Activated T-helper 2 cell treated with anti-CD3 and anti-CD28 coated beads, Interferon-gamma antibody, Interleukin-2, Interleukin-4, amounts not matched to agents 10 μg/mL and 5 μg/mL and 100 μg/mL, durations not matched to agents 14 hours and 24 hours and 36 hours (primary cell): ENCODE measurements at regions not wholly inside any gene's neighbourhood (a gene's known extent, or its start where the extent isn't known, plus 50 kb on each side); places are given as distances from the start of the nearest gene placed in this dataset.
"Not testable (repeated sequence)": the region's sequence is repeated elsewhere in the genome, so short reads cannot be mapped to it uniquely, and the experiment has no call there.

ENCODE experiments used
- DNase-seq: peaks from one replicate; pipeline ENCODE4 v3.0.0; 2021; ENCODE audit warnings: low spot score
- H3K27ac Mint-ChIP-seq: one replicate; pipeline ENCODE4 v1.8.0; 2021; ENCODE audit warnings: mixed read lengths
- H3K27me3 Mint-ChIP-seq: one replicate; pipeline ENCODE4 v1.8.0; 2021; ENCODE audit warnings: low read depth, mixed read lengths
- H3K36me3 Mint-ChIP-seq: one replicate; pipeline ENCODE4 v1.8.0; 2021; ENCODE audit warnings: low read depth, mixed read lengths
- H3K4me1 Mint-ChIP-seq: one replicate; pipeline ENCODE4 v1.8.0; 2021; ENCODE audit warnings: low read depth, mixed read lengths
- H3K4me3 Mint-ChIP-seq: one replicate; pipeline ENCODE4 v1.8.0; 2021; ENCODE audit warnings: low read depth, mild to moderate bottlenecking, moderate library complexity, mixed read lengths
- H3K9me3 Mint-ChIP-seq: one replicate; pipeline ENCODE4 v1.8.0; 2021; ENCODE audit warnings: mixed read lengths
- intact Hi-C: fragments of 100-400 bp; cut with micrococcal nuclease; formaldehyde crosslinking; loops from one replicate; pipeline ENCODE4 v1.15.1; 2023

DNA sequence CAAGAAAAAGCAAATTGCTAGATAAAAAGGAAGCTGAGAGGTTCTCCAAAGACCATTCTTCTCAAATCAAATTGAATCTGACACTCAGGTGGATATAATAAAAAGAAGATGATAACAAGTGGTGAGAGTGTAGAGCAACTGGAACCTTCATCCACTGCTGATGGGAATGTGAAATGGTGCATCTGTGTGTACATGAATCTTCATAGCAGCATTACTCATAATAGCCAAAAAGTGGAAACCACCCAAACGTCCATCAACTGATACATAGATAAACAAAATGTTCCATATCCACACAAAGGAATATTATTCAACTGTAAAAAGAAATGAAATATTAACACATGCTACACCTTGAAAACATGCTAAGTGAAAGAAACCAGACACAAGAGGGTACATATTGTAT is 357.2 kb upstream of the EPHA4 start:
- Mint-ChIP-seq H3K36me3 (no peaks in the 10 kb centered on the region), H3K27ac (no peak overlapping the region), H3K9me3 (no peaks in the 10 kb centered on the region), H3K4me3 (no peak overlapping the region), H3K27me3 (no peaks in the 10 kb centered on the region), H3K4me1 (no peaks in the 10 kb centered on the region)
- DNase-seq: no peak
- intact Hi-C loops: no loop called here

DNA sequence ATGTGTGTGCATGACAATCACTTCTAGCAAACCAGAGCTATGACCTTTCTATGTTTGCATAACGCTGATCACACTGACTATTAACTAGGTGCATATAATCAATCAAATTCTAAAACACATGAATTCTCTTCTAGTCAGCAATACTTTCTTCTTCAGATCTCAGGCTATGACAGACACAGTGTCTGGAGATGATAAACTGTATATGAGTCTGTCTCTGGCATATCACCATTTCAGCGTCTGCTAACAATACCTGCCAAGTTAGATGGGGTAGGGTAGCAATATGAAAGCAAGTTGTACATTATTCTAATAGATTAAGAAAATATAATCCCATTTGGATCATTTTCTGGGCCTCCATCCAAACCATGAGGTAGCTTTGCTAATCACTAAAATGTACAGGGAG is 354.2 kb upstream of the EPHA4 start:
- Mint-ChIP-seq H3K36me3 (no peaks in the 10 kb centered on the region), H3K27ac (no peak overlapping the region), H3K27me3 (no peaks in the 10 kb centered on the region), H3K4me1 (no peaks in the 10 kb centered on the region), H3K4me3 (no peak overlapping the region), H3K9me3 (no peaks in the 10 kb centered on the region)
- intact Hi-C loops: no loop called here
- DNase-seq: no peak

DNA sequence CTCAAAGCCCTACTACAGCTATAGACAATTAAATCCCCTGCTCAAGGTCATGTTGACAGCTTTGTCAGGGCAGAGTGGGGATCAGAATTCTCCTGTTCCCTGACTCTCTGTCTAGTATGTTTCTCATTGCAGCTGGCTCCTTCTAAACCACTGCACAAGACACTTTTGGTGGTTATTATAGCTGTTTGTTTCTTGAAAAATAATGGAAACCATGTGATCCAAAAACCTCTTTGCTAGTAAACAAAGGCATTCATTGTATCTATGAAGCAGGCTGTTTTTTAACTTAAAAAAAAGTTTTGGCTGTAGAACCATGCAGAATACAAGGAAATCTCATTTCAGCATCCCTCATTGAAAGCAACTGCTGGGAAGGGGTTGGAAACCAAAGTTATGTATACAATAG is 352.5 kb upstream of the EPHA4 start:
- no peaks in the 10 kb centered on the region for H3K27me3 Mint-ChIP-seq
- no peaks in the 10 kb centered on the region for H3K9me3 Mint-ChIP-seq
- no peaks in the 10 kb centered on the region for H3K4me1 Mint-ChIP-seq
- no peak overlapping the region for H3K27ac Mint-ChIP-seq
- intact Hi-C loops: no loop called here
- H3K4me3 Mint-ChIP-seq: no peak overlapping the region
- H3K36me3 Mint-ChIP-seq: no peaks in the 10 kb centered on the region
- no peak for DNase-seq

DNA sequence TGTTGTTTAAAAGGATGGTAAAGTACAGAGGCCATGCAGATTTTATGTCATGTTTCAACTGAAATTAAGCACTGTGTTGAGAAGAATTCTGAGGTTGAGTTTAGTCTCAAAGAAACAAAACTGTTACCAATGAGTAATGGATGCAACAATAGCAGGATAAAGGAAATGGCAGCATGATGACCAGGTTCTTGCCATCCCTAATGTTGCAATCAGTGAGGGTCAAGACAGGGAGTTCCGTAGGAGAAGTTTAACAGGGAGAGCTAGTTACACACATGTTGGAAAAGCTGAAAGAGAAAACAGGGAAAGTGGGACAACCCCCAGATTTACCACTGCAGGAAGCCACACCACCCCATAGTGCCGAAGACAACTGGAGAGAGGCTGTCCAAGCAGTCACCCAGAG is 343.8 kb upstream of the EPHA4 start:
- H3K4me3 Mint-ChIP-seq: no peak overlapping the region
- no peaks in the 10 kb centered on the region for H3K9me3 Mint-ChIP-seq
- H3K27ac Mint-ChIP-seq: no peak overlapping the region
- no peaks in the 10 kb centered on the region for H3K36me3 Mint-ChIP-seq
- intact Hi-C loops: no loop called here
- H3K27me3 Mint-ChIP-seq: no peaks in the 10 kb centered on the region
- no peak for DNase-seq
- no peaks in the 10 kb centered on the region for H3K4me1 Mint-ChIP-seq

DNA sequence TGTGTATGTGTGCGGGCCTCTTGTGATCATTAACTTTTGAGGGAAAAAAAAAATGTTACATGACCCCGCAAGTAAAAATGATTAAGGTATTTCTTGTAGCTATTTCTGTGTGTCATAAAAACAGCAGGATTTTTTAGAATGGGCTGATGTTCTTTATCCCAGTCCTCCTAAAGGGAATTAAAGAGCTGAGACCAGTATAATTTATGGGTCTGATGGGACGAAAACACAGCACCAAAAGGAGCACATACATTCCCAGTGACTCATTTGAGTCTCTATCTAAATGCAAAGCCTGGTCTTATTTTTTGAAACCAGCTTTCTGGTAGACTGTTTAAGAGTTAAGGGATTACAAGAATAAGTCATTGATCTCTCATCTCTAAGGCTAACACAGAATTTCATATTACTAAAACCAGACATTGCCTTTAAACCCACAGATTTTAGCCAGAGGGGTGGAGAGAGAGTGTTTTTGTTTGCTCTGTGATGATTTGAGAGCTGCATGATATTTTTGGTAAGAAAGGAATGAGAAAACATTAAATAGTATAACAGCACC is 342.3 kb upstream of the EPHA4 start:
- intact Hi-C loops: no loop called here

DNA sequence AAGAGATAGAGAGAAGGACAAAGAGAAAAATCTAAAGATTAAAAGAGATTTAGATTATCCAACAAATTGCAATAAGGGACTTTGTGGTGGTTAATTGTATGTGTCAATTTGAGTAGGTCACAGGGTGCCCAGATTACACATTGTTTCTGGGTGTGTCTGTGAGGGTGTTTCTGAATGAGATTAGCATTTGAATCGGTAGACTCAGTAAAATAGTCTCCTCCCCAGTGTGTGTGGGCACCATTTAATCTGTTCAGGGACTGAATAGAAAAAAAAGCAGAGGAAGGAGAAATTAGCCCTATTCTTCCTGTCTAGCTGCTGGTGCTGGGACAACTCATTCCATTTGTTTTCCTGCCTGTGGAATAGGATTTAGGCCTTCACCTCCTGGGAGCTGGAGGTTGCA is 339.8 kb upstream of the EPHA4 start:
- no peak overlapping the region for H3K27ac Mint-ChIP-seq
- no peaks in the 10 kb centered on the region for H3K4me1 Mint-ChIP-seq
- H3K9me3 Mint-ChIP-seq: no peaks in the 10 kb centered on the region
- no peaks in the 10 kb centered on the region for H3K36me3 Mint-ChIP-seq
- H3K27me3 Mint-ChIP-seq: no peaks in the 10 kb centered on the region
- DNase-seq: no peak
- intact Hi-C loops: no loop called here
- H3K4me3 Mint-ChIP-seq: no peak overlapping the region

More for the DNA sequence above, 342.3 kb upstream of the EPHA4 start:
- no peak for DNase-seq
- Mint-ChIP-seq H3K9me3 (no peaks in the 10 kb centered on the region), H3K27ac (no peak overlapping the region), H3K27me3 (no peaks in the 10 kb centered on the region), H3K4me3 (no peak overlapping the region), H3K36me3 (no peaks in the 10 kb centered on the region), H3K4me1 (no peaks in the 10 kb centered on the region)

DNA sequence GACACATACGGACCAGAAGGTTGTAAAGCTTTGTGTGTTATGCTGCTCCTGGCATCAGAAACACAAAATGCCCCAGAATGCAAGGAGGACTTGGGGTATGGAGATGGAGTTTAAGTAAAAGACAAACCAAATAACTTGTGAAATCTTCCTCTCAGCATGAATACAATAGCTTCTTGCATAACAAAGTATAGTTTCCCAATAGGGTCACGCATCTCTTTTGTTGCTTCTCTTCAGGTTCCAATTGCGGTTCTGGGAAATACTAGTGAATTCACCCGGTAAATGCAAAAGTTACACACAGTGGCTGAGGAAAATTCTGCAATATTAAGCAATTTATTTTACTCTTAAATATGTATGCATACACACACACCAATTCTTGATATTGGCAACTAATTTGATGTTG is 339.2 kb upstream of the EPHA4 start:
- Mint-ChIP-seq H3K4me3 (no peak overlapping the region), H3K9me3 (no peaks in the 10 kb centered on the region), H3K36me3 (no peaks in the 10 kb centered on the region), H3K4me1 (no peaks in the 10 kb centered on the region), H3K27ac (no peak overlapping the region), H3K27me3 (no peaks in the 10 kb centered on the region)
- no peak for DNase-seq
- intact Hi-C loops: no loop called here

DNA sequence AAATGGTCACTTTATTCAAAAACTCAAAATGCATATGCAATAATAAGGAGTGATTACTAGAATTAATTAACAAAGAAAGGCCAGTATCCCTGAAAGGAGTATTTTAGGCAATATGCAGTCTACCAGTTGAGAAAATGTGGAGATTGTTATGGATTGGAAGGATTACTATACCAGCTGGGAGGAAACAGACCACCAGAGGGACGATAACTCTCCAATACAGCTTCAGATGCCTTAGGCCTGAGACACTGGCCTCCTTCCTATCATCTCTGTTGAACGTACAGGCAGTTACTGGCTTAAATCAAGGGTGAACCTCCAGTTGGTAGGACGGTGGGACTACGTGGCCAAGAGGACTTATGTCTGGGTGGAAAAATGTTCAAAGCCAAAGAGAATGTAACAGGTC is 336.4 kb upstream of the EPHA4 start:
- H3K4me3 Mint-ChIP-seq: no peak overlapping the region
- H3K36me3 Mint-ChIP-seq: no peaks in the 10 kb centered on the region
- H3K4me1 Mint-ChIP-seq: no peaks in the 10 kb centered on the region
- H3K27me3 Mint-ChIP-seq: no peaks in the 10 kb centered on the region
- no peak for DNase-seq
- intact Hi-C loops: no loop called here
- no peak overlapping the region for H3K27ac Mint-ChIP-seq
- no peaks in the 10 kb centered on the region for H3K9me3 Mint-ChIP-seq

DNA sequence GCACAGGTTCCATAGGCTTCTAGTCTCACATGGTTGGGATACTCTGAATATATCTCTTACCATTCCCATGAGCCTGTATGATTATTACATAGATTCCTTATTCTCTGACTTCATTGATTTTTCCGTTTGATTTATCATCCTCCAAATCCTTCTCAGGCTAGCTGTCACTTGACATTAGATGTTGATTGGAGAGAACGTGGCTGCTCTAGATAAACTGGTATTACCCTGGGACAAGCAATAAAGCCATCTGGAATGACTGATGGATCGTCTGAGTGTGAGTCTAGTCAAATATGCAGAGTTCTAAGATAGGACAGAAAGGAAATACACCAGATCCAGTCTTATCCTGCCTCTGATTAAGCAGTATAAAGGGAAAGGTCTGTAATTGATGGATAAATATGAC is 325.6 kb upstream of the EPHA4 start:
- Mint-ChIP-seq H3K9me3 (no peaks in the 10 kb centered on the region), H3K27ac (no peak overlapping the region), H3K27me3 (no peaks in the 10 kb centered on the region), H3K36me3 (no peaks in the 10 kb centered on the region), H3K4me3 (no peak overlapping the region), H3K4me1 (no peaks in the 10 kb centered on the region)
- DNase-seq: no peak
- intact Hi-C loops: no loop called here

DNA sequence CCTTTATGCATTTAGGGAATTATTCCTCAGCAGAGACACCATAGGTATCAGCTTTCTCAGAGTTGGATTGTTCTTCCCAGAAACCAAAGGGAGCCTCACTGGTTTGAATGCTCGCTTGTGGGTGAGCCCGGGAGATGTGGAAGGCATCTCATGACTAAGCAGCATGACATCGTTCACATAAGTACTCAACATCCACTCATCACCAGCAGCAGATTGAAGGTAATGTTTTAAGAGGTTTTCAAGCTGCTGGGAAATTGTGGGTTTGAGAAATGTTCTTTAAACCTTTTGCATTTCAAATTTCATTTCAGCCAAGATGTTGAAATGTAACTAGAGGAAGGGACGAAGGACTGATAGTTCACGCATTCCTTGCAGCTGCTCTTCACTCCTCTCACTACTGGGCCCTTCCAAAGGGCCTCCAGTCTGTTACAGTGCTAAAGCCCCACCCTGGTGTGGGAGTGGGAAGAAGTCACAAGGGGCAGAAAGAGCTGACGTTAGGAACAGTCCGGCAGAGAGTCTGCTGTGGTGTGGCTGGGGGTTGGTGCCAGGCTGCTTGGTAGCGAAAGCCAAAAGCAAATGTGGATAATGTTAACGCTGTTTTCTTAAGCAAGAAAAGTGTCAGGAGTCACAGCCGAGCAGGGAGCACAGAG is 324.5 kb upstream of the EPHA4 start:
- intact Hi-C loops: no loop called here
- no peaks in the 10 kb centered on the region for H3K4me1 Mint-ChIP-seq
- H3K27ac Mint-ChIP-seq: no peak overlapping the region

DNA sequence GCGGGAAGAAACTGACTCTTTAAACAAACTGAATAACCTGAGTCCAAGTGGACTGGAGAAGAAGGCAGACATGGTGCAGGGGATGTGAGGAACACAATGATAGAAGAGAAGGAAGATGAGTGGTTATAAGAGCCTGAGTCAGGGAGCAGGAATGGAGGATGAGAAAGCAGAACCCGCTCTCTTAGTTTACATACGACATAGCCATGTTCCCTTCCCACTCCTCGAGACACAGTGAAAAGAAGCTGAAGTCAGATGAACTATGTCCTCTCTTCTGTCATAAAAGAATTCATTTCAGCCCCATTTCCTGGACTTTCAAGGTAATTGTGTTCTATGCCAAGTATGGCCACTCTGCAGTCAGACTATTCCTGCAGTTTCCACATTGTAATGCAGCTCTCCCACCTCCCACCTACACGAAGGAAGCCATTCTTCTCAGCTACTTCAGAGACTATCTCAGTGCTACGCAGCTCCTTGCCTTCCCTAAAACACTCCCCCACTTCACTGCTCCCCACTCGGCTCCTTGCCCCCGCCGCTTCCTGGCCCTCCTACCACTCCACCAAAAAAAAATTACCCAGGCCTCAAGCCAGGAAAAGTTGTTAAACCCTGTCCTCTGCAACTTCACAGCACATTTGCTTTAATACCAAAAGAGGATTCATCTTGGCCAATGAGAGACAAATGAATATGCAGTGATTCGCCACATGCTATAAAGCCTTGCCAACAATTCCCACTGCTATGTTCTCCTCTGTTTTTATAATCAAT is 323.4 kb upstream of the EPHA4 start:
- Mint-ChIP-seq H3K36me3 (no peaks in the 10 kb centered on the region), H3K27me3 (no peaks in the 10 kb centered on the region), H3K9me3 (no peaks in the 10 kb centered on the region)

More for the DNA sequence above, 324.5 kb upstream of the EPHA4 start:
- no peak for DNase-seq
- Mint-ChIP-seq H3K9me3 (no peaks in the 10 kb centered on the region), H3K27me3 (no peaks in the 10 kb centered on the region), H3K36me3 (no peaks in the 10 kb centered on the region), H3K4me3 (no peak overlapping the region)

DNA sequence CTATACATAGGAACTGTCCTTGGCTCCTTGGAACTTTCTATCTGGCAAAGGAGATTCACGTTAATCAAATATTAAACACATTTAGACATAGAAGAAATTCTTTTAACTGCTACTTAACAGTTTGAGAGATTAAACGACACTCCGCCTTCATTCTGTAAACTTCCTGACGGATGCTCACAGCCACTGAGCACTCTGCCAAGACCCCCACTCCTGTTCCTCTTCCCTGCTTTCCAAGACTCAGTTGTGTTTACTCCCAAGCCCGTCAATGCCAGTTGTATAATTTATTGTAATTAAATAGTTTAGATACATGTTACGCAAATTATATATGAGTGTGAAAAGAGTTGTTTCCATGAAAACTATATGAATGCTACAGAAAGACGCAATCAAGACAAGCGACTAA is 321.4 kb upstream of the EPHA4 start:
- H3K36me3 Mint-ChIP-seq: no peaks in the 10 kb centered on the region
- H3K27ac Mint-ChIP-seq: no peak overlapping the region
- H3K9me3 Mint-ChIP-seq: no peaks in the 10 kb centered on the region
- DNase-seq: no peak
- H3K27me3 Mint-ChIP-seq: no peaks in the 10 kb centered on the region
- no peak overlapping the region for H3K4me3 Mint-ChIP-seq
- H3K4me1 Mint-ChIP-seq: no peaks in the 10 kb centered on the region
- intact Hi-C loops: no loop called here

More for the DNA sequence above, 323.4 kb upstream of the EPHA4 start:
- intact Hi-C loops: no loop called here
- no peak for DNase-seq
- no peak overlapping the region for H3K4me3 Mint-ChIP-seq
- no peaks in the 10 kb centered on the region for H3K4me1 Mint-ChIP-seq
- H3K27ac Mint-ChIP-seq: no peak overlapping the region

DNA sequence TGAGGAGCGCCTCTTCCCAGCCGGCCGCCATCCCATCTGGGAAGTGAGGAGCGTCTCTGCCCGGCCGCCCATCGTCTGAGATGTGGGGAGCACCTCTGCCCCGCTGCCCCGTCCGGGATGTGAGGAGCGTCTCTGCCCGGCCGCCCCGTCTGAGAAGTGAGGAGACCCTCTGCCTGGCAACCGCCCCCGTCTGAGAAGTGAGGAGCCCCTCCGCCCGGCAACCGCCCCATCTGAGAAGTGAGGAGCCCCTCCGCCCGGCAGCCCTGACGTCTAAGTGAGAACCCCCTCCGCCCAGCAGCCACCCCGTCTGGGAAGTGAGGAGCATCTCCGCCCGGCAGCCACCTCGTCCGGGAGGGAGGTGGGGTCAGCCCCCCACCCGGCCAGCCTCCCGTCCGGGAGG is 319.9 kb upstream of the EPHA4 start:
- H3K36me3 Mint-ChIP-seq, H3K4me3 Mint-ChIP-seq, intact Hi-C loops, H3K4me1 Mint-ChIP-seq, H3K27me3 Mint-ChIP-seq, H3K27ac Mint-ChIP-seq, H3K9me3 Mint-ChIP-seq, DNase-seq: not testable (repeated sequence)
